AG04450 (cell line): ENCODE measurements at regions not wholly inside any gene's neighbourhood (a gene's known extent, or its start where the extent isn't known, plus 50 kb on each side); places are given as distances from the start of the nearest gene placed in this dataset.

ENCODE experiments used
- CTCF ChIA-PET: fragments of 300-600, 350-600 bp; formaldehyde crosslinking; extraction: SDS; loops from one replicate; lab custom pipeline; 2022; ENCODE audit warnings: antibody characterized with exemption, inconsistent platforms; lab: Charles Lee
- POLR2A ChIA-PET: fragments of 350-600 bp; formaldehyde crosslinking; extraction: SDS; loops from one replicate; lab custom pipeline; 2021; ENCODE audit warnings: antibody characterized with exemption, inconsistent platforms; lab: Yijun Ruan, JAX
- DNase-seq: peaks from one replicate; pipeline ENCODE4 v3.0.0-alpha.2; 2011; ENCODE audit warnings: low read depth, low spot score
- H3K27ac ChIP-seq: one replicate; pipeline ENCODE4 v1.5.1; 2012; ENCODE audit warnings: low read depth, low read length, control low read depth
- H3K27me3 ChIP-seq: one replicate; pipeline ENCODE4 v1.6.0; 2012; ENCODE audit warnings: low read length; ENCODE audit not compliant: control insufficient read depth, insufficient read depth
- H3K4me3 ChIP-seq: 2 replicates; pipeline ENCODE4 v1.5.1; 2011; ENCODE audit warnings: mild to moderate bottlenecking, low read depth, low read length, control low read depth
- H3K9me3 ChIP-seq: 2 replicates; pipeline ENCODE4 v1.5.1; 2012; ENCODE audit warnings: low read length; ENCODE audit not compliant: control insufficient read depth, insufficient read depth
- TF ChIP-seq, protein P1 (sequence below): IDR thresholded peaks from 2 replicates; pipeline ENCODE4 v1.5.1; 2011; ENCODE audit warnings: low read depth, low read length, control low read depth, inconsistent platforms

DNA sequence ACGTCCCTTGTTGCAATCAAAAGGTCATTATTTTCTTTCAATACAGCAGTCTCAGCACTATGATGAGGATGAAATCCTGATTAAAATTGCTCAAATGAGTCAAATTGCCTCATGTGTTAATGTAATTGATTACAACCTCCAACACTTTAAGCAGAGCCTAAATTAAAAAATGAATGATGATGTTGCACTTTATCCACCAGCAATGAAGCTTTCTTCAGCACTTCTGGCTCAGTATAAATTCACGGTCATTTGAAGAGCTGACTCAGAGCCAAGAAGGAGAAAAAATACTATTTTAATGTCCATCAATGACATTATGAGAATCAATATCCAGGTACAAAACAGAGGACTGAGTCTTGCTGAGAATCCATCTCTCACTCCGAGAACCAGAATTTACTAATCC, 792.6 kb upstream of the ATXN8OS start:
- TF ChIP-seq, protein P1, sequence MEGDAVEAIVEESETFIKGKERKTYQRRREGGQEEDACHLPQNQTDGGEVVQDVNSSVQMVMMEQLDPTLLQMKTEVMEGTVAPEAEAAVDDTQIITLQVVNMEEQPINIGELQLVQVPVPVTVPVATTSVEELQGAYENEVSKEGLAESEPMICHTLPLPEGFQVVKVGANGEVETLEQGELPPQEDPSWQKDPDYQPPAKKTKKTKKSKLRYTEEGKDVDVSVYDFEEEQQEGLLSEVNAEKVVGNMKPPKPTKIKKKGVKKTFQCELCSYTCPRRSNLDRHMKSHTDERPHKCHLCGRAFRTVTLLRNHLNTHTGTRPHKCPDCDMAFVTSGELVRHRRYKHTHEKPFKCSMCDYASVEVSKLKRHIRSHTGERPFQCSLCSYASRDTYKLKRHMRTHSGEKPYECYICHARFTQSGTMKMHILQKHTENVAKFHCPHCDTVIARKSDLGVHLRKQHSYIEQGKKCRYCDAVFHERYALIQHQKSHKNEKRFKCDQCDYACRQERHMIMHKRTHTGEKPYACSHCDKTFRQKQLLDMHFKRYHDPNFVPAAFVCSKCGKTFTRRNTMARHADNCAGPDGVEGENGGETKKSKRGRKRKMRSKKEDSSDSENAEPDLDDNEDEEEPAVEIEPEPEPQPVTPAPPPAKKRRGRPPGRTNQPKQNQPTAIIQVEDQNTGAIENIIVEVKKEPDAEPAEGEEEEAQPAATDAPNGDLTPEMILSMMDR, result no peak
- no peaks in the 10 kb centered on the region for H3K9me3 ChIP-seq
- H3K27ac ChIP-seq, result no peak overlapping the region
- ChIA-PET POLR2A (no interaction called here), CTCF (no interaction called here)
- no peaks in the 10 kb centered on the region for H3K27me3 ChIP-seq
- H3K4me3 ChIP-seq, result no peak overlapping the region
- no peak for DNase-seq

DNA sequence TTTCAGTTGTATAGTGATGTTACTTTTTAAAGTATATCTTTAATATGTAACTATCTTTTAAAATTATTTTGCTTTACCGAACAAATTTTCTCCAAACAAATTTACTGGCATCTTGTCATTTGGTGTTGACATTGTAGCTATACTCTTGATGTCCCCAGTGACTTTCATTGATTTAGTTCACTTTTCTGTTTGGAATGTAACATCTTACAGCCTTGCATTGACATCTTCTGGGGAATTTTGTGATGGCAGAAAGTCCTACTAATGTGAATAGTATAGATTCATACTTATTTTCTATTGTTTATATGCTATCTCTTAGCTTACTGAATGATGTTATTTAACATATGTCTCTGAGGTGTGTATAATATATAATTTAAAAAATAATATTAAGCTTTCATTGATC, 800.9 kb upstream of the ATXN8OS start:
- ChIA-PET CTCF (no interaction called here), POLR2A (no interaction called here)
- no peaks in the 10 kb centered on the region for H3K9me3 ChIP-seq
- H3K27ac ChIP-seq, result no peak overlapping the region
- DNase-seq, result no peak
- H3K27me3 ChIP-seq, result no peaks in the 10 kb centered on the region
- TF ChIP-seq, protein P1, result no peak
- H3K4me3 ChIP-seq, result no peak overlapping the region

DNA sequence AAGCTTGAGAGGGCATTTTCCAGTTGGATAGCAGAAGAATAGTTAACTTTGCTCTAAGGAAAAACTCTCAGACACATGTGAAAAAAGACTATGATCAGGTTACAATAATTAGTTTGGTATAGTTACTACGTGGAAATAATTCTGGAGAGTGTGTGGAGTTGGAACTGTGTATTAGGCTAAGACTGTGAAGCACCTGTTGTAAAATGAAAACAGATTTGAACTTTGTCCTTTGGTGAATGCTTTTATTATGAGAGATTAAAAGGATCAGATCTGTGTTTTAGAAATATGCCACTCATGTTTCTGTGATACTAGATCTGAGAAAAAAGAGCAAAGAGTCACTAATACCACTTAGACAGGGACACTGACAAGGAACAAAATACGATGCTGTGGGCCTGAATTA, 807.5 kb upstream of the ATXN8OS start:
- CTCF ChIA-PET, result no interaction called here
- POLR2A ChIA-PET, result no interaction called here
- TF ChIP-seq, protein P1, result no peak
- no peak for DNase-seq
- Histone ChIP-seq H3K27ac (no peak overlapping the region), H3K27me3 (no peaks in the 10 kb centered on the region), H3K9me3 (no peaks in the 10 kb centered on the region), H3K4me3 (no peak overlapping the region)

DNA sequence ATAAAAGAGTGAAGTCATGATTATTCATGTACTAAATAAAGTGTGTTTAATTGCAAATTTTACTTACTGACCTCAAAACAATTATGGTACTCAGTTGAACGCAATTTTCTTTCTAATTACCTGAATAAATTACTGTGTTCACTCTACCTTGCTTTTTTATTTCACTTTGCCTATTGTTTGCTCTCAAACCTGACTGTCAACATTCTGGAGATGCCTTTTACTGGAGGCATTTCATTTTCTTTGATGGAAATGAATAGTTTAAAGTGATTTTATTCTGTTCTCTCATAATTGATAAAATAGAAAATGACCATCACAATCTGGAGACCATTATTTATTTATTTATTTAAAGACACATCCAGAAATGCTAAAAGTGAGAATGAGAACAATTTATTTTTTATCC, 811.5 kb upstream of the ATXN8OS start:
- POLR2A ChIA-PET, result no interaction called here
- no peak for DNase-seq
- H3K4me3 ChIP-seq, result no peak overlapping the region

DNA sequence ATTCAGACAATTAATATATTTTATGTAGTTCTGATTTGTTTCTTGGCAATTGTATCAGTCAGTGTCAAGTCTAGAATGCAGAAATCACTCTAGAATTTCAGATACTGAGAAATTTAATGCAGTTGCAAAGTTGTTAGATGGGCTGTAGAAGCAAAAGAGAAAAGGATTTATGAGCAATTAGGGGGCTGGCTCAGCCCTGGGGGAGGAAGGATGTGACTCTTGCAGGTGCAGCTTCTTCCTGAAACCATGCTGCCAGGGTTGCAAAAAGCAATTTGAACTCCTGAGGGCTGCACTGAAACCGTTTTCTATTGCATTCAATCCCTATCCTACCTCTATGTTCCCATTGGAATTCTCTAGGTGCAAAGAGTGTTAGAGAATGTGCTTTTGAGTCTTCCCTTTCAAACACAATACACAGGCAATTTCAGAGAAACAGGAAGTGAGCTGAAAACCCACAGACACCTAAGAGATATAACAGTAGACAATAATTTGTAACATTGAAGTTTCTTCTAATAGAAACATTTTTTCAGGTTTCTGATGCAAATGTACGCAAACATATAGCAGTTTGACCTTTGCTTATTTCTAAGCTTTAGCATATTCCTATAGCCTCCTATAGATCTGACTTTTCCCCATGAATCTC, 814.7 kb upstream of the ATXN8OS start:
- DNase-seq, result no peak
- TF ChIP-seq, protein P1, result no peak
- CTCF ChIA-PET, result no interaction called here
- peaks cover 5% of the 10 kb centered on the region; the same call in 1 of the 2 replicates for H3K9me3 ChIP-seq
- POLR2A ChIA-PET, result no interaction called here
- H3K27ac ChIP-seq, result no peak overlapping the region
- no peaks in the 10 kb centered on the region for H3K27me3 ChIP-seq
- no peak overlapping the region for H3K4me3 ChIP-seq

More for the DNA sequence above, 811.5 kb upstream of the ATXN8OS start:
- CTCF ChIA-PET, result no interaction called here
- TF ChIP-seq, protein P1, result no peak
- H3K27me3 ChIP-seq, result no peaks in the 10 kb centered on the region
- H3K9me3 ChIP-seq, result peaks cover 5% of the 10 kb centered on the region; the same call in 1 of the 2 replicates
- no peak overlapping the region for H3K27ac ChIP-seq
